ENCODE measurements at regions not wholly inside any gene's neighbourhood (a gene's known extent, or its start where the extent isn't known, plus 50 kb on each side); places are given as distances from the start of the nearest gene placed in this dataset.
"Not testable (repeated sequence)": the region's sequence is repeated elsewhere in the genome, so short reads cannot be mapped to it uniquely, and the experiment has no call there.

DNA sequence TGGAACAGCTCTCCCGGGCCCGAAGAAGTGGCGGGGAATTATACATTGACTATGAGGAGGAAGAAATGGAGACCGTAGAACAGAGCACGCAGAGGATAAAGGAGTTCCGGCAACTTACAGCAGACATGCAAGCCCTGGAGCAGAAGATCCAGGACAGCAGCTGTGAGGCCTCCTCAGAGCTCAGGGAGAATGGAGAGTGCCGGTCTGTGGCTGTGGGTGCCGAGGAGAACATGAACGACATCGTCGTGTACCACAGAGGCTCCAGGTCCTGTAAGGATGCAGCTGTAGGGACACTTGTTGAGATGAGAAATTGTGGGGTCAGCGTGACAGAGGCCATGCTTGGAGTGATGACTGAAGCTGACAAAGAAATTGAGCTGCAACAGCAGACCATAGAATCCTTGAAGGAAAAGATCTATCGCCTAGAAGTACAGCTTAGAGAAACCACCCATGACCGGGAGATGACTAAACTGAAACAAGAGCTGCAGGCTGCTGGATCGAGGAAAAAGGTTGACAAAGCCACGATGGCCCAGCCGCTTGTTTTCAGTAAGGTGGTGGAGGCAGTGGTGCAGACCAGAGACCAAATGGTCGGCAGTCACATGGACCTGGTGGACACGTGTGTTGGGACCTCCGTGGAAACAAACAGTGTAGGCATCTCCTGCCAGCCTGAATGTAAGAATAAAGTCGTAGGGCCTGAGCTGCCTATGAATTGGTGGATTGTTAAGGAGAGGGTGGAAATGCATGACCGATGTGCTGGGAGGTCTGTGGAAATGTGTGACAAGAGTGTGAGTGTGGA lies 129.5 kb upstream of the DMRT1 start:
- peak in 1 of 56 donors; percentile 22 for DNase-seq

DNA sequence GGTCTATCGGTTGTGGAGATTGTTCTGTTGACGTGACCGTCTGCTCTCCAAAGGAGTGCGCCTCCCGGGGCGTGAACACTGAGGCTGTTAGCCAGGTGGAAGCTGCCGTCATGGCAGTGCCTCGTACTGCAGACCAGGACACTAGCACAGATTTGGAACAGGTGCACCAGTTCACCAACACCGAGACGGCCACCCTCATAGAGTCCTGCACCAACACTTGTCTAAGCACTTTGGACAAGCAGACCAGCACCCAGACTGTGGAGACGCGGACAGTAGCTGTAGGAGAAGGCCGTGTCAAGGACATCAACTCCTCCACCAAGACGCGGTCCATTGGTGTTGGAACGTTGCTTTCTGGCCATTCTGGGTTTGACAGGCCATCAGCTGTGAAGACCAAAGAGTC lies 128.9 kb upstream of the DMRT1 start:
- DNase-seq = no peak

DNA sequence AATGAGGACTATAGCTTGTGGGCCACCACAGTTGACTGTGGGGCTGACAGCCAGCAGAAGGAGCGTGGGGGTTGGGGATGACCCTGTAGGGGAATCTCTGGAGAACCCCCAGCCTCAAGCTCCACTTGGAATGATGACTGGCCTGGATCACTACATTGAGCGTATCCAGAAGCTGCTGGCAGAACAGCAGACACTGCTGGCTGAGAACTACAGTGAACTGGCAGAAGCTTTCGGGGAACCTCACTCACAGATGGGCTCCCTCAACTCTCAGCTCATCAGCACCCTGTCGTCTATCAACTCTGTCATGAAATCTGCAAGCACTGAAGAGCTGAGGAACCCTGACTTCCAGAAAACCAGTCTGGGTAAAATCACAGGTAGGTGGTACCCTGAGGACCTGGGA lies 128.4 kb upstream of the DMRT1 start:
- DNase-seq = peak in 2 of 56 donors; percentile 14 to 16

DNA sequence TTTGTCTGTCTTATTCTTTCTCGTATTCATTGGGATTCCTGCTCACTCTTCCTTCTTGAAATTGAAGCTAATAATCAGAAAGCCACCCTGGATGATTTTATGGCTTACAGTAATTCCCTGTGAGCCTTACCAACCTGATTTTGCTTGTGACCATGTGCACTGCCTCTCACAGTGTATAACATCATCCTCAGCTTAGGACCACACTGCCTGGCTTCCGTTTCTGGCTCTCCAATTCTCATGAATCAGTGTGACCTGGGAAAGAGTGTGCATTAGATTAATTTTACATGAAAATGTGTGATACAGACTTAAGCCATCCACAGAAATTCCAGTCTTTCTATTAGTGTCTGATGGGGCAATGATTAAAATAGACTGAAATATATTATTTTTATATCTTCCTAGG lies 126.8 kb upstream of the DMRT1 start:
- no peak for DNase-seq

DNA sequence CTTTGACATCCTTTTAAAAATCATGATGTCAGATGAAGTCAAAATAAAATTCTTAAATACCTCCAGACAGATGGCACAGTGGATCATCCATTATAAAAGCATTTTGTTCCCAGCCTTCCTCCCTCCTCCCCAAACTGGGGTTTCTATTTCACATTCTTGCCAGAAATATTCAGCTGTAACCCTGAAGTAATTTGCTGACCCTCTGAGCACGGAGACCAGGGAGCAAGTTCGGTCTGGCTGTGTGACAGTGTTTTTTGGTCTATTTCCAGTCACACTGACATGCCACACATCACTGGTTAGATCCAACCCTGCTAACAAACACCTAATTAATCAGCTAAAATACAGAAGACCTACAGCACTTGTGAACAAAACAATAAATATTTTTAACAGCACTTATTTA lies 126.2 kb upstream of the DMRT1 start:
- peak in 4 of 56 donors; percentile 16 to 28 (median 24) for DNase-seq

DNA sequence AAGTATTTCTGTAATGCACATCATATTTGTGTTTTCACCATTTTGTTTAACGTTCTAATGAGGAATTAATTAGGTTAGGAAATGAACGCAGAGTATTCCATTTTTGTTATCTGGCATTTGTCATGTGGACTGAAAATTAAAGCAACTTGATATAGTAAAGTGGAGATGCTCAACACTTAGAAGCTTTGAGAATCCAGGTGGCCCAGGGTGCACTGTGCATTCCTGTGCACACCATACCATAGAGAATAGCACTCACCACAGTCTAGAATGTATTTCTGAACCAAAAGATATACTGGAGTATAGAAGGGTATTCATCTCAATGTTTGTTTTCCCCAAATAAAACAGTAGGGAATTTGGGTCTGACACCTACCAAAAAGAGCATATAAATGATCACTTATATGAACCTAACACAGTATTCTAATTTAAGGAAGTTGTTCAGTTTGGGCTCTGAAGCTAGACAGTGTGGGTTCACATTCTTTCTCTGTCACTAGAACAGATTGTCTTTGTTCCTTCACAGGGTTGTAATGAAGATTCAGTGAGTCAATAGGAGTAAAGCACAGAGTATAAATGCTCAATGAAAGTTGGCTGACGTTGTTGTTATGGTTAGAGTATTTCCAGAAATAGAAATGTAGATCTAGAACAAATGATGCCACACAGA lies 125.6 kb upstream of the DMRT1 start:
- DNase-seq = peak in 1 of 56 donors; percentile 39

DNA sequence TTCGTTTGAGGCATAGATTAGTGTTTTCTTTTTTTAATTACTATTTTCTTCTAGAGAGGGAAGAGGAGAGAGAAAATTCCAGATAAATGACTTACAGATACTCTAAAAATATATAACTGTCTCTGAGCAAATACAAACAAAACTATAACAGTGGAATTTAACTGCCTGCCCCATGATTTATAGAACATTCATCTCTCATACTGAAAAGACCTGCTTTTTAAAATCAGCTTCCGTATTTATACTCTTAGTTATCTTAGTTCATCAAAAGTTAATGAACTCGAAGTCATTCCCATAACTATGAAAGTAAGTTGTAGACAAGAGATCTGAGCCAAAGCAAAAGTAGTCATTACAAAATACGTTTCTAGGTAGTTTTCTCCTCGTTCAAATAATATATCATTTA lies 123.8 kb upstream of the DMRT1 start:
- no peak for DNase-seq

DNA sequence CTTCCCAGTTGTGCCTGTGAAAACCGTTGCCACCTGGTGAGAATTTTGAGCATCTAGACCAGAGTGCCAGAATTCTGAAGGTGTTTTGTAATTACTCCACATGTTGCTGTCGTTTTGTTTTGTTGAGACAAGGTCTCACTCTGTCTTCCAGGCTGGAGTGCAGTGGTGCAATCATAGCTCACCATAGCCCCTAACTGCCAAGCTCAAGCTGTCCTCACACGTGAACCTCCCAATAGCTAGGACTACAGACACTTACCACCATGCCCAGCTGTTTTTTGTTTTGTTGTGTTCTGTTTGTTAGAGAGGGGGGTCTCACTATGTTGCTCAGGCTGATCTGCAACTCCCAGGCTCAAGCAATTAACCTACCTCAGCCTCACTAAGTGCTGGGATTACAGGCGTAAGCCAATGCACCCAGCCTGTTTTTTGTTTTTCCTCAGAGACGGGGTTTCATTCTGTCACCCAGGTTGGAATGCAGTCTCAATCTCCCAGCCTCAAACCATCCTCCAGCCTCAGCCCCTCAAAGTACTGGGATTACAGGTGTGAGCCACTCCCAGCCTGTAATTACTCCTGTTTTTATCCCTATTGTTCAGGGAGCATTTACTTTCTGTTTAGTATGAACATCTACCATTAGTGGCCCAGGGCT lies 121.1 kb upstream of the DMRT1 start:
- no peak for DNase-seq

DNA sequence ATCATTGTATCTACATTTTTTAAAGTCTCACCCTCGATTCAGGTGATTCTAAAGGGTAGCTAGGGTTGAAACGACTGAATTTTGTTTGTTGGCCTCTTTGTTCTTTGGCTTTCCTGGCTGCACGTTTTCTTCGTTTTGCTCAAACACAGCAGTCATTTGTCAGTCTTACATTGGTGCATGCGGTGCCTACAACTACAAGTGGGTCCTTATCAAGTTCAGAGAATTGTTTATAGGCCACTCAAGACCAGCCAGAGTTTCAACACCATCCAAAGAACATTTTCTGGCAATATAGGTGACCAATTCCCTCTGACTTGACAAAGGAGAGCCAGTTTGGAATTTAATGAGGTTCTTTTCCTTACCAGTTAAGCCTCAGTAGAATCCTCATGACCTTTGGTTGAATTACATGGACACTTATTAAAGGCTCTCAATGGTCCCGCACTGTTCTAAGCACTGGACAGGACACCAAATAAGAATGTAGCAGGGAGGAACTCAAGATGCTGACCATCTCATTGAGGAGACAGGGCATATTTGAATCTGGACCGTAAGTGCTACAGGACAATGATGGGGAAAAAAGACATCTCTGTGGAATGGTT lies 119.0 kb upstream of the DMRT1 start:
- no peak for DNase-seq

DNA sequence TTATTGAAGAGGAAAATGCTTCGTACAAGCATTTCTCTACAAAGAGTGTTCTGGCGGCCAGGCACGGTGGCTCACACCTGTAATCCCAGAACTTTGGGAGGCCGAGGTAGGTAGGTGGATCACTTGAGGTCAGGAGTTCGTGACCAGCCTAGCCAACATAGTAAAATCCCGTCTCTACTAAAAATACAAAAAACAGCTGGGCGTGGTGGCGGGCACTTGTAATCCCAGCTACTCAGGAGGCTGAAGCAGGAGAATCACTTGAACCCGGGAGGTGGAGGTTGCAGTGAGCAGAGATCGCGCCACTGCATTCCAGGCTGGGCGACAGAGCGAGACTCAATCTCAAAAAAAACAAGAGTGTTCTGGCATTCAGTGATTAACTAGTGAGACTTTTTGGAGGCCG lies 117.0 kb upstream of the DMRT1 start:
- not testable (repeated sequence) for DNase-seq

DNA sequence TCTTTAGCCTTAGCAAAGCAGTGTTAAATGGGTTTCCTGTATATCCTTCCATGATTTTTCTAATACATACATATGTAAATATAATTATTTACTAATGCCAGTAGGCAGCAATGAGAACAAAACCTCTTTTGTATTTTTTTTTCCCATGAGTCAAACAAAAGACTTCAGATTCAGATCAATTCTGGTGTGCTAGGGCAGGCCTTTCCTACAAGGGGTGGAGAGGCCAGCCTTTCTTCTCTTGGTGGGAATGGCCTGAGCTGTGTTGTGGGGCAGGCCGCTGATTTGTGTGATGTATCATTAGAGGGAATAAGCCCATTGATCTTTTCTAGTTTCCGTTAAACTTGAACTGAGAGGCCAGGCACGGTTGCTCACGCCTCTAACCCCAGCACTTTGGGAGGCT lies 115.5 kb upstream of the DMRT1 start:
- DNase-seq = peak in 19 of 56 donors; percentile 7 to 52 (median 23)

DNA sequence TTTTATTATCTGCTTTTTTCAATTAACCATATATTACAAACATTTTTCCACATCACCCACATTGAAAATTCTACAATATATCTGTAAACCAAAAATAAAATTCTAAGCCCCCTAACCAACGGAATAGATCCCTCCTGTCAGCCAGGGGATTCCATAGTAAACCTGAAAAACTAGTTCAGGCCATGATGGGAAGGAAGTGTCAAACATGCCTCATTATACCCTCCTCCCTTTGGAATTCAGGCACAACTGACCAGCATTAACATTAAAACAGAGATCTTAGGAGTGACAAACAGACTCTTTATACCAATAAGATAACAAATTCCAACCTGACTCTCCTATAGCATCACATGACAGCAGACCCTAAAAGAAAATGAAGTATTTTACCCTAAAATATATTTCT lies 113.7 kb upstream of the DMRT1 start:
- DNase-seq = no peak

DNA sequence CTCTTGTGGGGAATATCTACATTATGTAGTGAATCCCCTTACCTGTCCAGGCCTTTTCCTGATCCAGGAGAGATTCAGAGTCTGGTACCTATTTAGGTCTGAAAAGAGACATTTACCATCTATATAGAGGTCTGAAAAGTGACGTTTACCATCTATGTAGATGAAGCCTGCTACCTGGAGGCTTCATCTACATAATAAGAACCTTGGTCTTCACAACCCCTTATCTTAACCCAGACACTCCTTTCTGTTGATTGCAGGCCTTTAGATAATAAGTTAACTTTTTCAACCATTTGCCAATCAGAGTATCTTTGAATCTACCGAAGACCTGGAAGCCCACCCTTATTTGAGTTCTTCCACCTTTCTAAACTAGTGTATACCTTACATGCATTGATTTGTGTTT lies 113.0 kb upstream of the DMRT1 start:
- no peak for DNase-seq

DNA sequence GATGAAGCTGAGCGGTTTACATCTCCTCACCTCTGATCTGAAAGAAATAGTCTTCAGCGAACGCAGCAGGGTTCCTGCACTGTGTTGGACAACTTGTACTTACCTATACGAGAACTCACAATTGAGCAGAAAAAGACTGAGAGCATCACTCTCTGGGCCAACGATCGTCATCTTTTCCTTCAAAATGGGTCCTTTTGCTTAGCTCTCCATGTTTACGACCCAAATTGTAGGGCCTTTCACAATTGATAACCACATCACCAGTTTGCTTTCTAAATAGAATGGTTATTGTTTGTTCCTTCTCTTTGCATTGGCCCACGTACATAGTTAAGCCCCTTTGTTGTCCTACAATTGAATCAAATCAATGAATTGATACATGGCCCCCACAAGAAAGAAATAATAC lies 110.0 kb upstream of the DMRT1 start:
- no peak for DNase-seq

DNA sequence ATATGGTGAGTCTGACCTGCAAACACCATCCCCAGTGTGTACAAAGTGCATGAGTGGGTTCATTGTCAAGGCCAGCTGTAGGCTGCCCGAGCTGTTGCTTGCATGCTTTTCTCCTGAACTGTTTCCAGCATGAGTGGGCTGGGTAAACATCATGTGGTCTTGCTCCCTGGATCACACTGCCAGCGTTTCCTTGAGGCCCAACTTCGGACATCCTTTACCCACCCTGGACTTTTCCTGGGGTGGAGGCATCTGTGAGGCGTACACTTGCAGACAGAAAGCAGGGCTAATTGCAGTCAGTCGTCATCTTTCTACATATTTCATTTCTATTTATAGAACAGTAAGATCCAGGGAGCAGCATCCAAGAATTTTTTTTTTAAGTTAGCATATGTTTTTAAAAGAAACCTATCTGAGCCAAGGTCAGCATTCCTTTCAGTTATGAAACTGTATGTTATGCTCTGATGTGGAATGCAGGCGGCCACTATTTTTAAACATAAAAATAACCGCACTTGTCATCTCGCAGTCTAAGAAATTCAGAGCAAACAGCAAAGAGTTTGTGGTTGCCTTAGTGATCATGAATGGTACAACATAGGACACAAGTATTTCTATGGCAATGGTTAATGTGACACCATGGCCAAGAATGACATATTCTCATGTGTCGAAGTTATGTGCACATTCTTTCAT lies 106.5 kb upstream of the DMRT1 start:
- DNase-seq = peak in 40 of 56 donors; percentile 12 to 85 (median 48)

DNA sequence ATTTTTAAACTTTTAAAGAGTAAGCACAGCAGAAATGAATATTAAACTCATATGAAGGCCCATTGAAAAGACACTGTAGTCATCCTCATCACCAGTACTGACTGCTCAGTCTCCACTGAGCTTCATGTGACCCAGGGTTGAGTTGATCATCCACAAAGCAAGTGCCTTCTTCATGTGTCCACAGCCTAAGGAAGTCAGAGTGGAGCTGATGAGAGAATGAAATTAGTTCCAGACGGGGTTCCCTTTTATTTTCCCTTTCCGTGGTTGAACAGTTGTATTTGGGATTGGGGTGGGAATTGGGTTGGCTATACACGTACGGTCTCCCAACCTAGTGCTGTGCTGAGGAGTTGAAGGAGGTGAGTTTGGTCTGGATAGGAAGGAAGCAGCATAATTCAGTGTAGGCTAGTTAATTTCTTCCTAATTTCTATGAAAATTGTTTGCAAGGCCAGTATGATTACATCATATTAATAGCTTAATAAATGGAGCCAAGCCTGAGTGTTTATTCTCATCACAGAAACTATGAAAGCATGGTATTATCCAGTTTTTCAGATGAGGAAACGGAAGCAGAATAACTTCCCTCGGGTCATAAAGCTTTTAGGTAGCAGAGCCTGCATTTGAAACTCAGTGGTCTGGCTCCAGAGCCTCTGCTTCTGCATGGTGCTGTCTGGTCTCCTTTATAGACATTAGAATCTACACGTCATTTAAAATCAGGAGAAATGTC lies 103.9 kb upstream of the DMRT1 start:
- DNase-seq = no peak

DNA sequence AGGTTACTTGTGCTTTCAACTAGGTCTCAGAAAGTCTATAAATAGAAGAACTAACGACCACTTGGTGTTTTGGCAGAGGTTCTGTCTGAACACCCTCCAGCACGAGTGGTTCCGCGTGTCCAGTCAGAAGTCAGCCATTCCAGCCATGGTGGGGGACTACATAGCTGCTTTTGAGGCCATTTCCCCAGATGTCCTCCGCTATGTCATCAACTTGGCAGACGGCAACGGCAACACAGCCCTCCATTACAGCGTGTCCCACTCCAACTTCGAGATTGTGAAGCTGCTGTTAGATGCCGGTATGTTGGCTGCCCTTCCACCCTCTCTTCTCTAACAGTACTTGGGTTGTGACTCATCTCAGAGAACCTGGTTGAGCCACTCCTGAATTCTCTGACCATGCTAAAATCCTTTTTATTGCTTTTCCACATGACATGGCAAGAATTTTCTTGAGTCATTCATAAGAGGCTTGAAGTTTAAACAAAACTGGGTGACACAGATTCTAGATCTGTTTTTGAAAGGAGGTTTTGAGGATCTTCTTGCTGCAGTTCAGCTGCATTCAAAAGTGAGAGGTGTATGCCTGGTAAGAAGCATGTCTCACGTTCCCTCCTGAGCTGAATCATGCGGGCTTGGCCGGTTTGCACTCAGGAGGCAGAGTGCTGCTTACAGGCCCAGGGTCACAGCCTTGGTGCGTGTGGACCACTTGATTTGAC lies 103.1 kb upstream of the DMRT1 start:
- peak in 17 of 56 donors; percentile 7 to 46 (median 26) for DNase-seq

DNA sequence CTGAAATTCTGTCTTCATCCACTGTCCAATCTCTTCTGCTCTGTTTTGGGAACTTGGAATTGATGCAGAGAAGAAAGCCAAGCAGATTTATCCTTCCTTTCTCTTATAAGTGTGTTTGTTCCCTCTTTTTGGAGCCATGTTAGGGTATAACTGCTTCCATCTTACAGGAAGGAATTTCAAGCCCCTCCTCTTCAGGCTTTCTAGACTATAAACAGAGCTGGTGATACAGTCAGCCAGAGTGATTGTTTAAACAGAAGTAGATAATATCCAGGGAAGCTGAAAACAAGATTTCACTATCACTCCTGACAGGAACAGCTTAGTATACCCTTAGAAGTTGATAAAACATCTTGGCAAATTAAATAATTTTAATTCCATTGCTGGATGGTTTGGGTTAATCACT lies 102.1 kb upstream of the DMRT1 start:
- DNase-seq = no peak

DNA sequence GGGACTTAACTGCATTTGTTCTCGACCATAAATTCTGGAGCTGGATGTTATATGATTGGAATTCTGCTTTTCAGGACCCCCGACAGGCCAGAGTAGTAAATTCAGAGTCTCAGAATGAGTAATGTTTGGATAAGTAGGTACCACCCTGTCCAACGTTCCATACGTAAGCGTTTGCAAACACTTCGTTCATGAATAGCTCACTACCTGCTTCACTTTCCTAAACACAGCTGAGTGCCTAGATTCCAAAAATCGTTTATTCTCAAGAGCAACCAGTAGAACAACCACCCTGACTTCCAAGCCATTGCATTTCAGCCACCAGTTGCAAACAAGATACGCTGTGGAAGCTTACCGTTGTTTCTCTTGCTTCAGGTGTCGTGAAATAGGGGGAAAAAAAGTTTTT lies 101.3 kb upstream of the DMRT1 start:
- DNase-seq = no peak

DNA sequence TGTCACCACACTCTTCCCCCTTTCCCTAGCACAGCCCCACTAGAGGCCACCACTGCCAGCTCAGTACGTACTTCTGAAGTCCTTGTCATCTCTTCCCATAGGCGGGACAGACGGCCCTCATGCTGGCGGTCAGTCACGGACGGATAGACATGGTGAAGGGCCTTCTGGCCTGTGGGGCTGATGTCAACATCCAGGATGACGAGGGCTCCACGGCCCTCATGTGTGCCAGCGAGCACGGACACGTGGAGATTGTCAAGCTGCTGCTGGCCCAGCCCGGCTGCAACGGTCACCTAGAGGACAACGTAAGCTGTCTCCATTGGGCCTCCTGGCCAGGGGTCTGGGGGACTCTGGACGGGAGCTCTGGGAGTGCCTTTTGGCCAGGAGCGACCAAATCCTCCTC lies 99.4 kb upstream of the DMRT1 start:
- no peak for DNase-seq

All from amygdala (tissue), 56 donors.